ENCODE measurements at regions not wholly inside any gene's neighbourhood (a gene's known extent, or its start where the extent isn't known, plus 50 kb on each side); places are given as distances from the start of the nearest gene placed in this dataset.

DNA sequence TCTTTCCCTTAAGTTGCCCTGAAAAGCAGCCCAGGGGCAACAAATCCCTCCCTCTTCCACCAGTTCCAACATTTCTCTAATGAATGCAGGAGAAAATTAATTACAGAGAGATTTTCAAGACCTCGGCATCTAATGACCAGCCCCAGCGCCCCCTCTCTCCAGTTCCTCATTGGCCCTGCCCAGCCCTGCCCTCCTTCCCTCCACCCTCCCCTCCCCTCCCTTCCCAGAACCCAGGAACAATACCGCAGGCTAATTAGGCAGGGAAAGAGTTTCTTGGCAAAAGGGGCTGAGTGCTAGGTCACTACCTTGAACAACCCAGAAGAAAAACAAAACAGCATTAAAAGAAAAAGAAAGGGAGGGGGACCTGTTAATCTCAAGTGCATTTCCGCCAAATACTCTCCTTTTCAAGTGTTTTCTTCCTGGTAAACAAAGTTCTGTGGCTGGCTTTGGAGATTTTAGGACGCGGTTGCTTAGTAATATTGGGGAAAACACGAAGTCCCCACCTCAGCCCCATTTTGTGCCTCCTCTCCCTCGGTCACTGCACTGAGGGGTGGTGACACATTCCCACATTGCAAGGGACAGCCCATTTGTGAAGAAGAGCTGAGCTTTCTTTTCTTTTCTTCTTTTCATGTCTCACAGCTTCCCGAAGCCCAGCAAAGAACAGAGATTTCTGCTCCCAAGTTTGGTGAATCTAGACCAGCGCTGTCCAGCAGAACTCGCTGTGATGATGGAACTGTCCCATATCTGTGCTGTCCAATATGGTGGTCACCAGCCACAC, 215.4 kb downstream of the SOX9 start:
- ChIA-PET POLR2A (no interaction called here), CTCF (interaction anchor here (4.2 kb wide), 1 partner anchor 203 kb away, joined by 18 read pairs; no protein-coding TSS in a partner anchor)
- H3K4me3 ChIP-seq (ENCODE audit: low read depth, low read length), result no peak overlapping the region
- TF ChIP-seq, protein P1, sequence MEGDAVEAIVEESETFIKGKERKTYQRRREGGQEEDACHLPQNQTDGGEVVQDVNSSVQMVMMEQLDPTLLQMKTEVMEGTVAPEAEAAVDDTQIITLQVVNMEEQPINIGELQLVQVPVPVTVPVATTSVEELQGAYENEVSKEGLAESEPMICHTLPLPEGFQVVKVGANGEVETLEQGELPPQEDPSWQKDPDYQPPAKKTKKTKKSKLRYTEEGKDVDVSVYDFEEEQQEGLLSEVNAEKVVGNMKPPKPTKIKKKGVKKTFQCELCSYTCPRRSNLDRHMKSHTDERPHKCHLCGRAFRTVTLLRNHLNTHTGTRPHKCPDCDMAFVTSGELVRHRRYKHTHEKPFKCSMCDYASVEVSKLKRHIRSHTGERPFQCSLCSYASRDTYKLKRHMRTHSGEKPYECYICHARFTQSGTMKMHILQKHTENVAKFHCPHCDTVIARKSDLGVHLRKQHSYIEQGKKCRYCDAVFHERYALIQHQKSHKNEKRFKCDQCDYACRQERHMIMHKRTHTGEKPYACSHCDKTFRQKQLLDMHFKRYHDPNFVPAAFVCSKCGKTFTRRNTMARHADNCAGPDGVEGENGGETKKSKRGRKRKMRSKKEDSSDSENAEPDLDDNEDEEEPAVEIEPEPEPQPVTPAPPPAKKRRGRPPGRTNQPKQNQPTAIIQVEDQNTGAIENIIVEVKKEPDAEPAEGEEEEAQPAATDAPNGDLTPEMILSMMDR (IDR thresholded peaks at IDR 0.05; ENCODE audit: insufficient read depth, low read length, missing control alignments), result no peak
- no peak for DNase-seq (ENCODE audit: low read depth, low spot score)

DNA sequence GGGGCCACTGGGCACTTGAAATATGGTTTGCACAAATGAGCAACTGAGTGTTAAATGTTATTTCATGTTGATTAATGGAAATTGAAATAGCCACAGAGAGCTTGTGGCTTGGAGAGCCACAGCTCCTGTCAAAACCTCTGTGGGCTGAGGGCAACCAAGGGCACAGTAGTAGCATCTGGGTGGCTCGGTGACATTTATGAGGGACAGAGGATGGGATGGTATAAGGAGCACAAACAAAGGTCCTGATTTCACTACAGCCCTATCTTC, 215.9 kb downstream of the SOX9 start:
- no peak overlapping the region for H3K4me3 ChIP-seq (ENCODE audit: low read depth, low read length)
- ChIA-PET POLR2A (no interaction called here), CTCF (interaction anchor here (4.2 kb wide), 1 partner anchor 203 kb away, joined by 18 read pairs; no protein-coding TSS in a partner anchor)
- no peak for DNase-seq (ENCODE audit: low read depth, low spot score)
- TF ChIP-seq, protein P1 (IDR thresholded peaks at IDR 0.05; ENCODE audit: insufficient read depth, low read length, missing control alignments), result no peak

DNA sequence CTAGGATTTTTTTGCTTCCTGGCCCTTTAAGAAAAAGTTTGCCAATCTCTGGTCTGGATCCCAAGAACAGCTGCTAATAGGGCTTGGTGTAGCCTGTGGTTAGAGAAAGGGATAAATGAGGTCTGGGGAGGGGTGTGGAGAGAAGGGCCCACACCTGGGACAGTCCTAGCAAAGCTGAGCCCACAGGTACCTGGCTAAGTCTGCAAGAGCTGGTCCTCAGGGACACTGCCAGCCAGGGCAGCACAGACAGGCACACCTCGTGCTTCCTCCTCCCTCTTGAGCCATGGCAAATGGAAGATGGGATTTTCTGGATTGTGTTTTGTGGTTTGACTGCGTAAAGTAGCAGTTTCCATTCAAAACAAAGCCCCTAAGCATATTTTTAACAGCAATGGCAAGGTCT, 217.5 kb downstream of the SOX9 start:
- ChIA-PET POLR2A (interaction anchor here (0.7 to 1.5 kb wide), 4 partner anchors 24 to 78 kb away, joined by 3 to 6 read pairs (median 5); no protein-coding TSS in a partner anchor), CTCF (interaction anchor here (0.7 to 4.2 kb wide), 4 partner anchors 164 to 222 kb away, joined by 4 to 23 read pairs (median 11); no protein-coding TSS in a partner anchor)
- no peak for DNase-seq (ENCODE audit: low read depth, low spot score)

DNA sequence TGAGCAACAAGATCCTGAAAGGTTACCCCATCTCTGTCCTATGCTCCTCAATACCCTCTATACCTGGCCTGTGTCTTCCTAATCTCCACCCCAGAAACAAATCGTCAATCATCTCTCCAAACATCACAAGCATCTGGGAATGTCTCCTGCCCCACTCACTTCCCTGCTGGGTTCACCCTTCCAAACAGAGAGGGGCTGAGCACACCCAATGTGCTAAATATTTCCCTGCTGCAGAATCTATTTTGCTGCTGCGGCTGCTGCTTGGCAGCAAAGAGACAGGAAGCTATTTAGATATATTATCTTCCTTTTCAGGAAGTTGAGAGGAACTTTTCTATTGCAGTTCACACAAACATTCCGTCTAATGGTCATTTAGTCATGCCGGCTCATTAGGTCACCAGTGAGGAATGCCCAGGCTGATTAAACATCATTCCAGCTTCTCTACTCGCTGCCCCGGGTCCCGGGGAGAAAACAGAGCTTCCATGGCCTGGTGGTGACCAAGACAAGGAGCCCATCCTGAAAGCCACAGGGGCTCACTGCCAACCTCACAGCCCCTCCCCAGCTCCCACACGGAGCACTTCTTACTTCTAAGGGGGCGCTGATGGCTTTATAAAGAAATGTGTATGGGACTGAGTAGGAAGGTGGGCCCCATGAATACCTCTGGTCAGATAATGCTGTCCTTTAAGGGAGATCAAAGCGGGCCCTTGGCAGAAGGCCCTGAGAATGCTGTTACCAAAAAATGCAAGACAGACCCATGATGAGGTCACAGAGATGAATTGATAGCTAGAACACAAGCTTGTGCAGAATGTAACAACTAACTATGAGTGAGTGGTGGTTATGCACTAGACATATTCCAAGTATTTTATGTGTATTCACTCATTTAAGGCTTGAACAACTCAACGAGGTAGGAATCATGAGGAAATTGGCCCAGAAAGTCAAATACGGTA, 218.3 kb downstream of the SOX9 start:
- DNase-seq (ENCODE audit: low read depth, low spot score), result peak; percentile 83
- no peak overlapping the region; the same call in 1 of the 2 replicates for H3K4me3 ChIP-seq (ENCODE audit: low read depth, low read length)

More for the DNA sequence above, 217.5 kb downstream of the SOX9 start:
- no peak overlapping the region for H3K4me3 ChIP-seq (ENCODE audit: low read depth, low read length)
- TF ChIP-seq, protein P1 (IDR thresholded peaks at IDR 0.05; ENCODE audit: insufficient read depth, low read length, missing control alignments), result no peak

DNA sequence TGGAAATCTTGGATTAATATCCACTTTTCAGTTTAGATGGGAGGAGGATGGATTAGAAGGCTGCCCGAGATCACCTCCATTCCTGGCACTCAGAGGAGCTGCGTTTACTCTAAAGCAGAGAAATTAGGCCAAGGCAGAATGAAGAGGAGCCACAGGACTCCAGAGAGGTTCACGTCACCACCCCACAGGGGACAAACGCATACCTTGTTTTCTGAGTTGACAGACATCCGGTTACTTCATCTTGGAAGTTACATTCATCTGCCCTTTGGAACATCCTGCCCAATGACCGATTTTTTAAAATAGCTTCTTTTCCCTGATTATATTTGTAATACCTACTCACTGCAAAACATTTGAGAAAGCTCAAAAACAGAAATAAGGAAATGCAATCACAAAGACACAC, 220.0 kb downstream of the SOX9 start:
- DNase-seq (ENCODE audit: low read depth, low spot score), result no peak
- no peak overlapping the region for H3K4me3 ChIP-seq (ENCODE audit: low read depth, low read length)
- TF ChIP-seq, protein P1 (IDR thresholded peaks at IDR 0.05; ENCODE audit: insufficient read depth, low read length, missing control alignments), result no peak
- ChIA-PET CTCF (interaction anchor here (4.2 kb wide), 1 partner anchor 199 kb away, joined by 23 read pairs; no protein-coding TSS in a partner anchor), POLR2A (interaction anchor here (1.0 kb wide), 1 partner anchor 18 kb away, joined by 3 read pairs; no protein-coding TSS in a partner anchor)

More for the DNA sequence above, 218.3 kb downstream of the SOX9 start:
- TF ChIP-seq, protein P1 (IDR thresholded peaks at IDR 0.05; ENCODE audit: insufficient read depth, low read length, missing control alignments), result no peak
- ChIA-PET CTCF (interaction anchor here (0.9 to 4.2 kb wide), 3 partner anchors 200 to 221 kb away, joined by 4 to 23 read pairs (median 4); partner anchors contain the start of gene SOX9), POLR2A (interaction anchor here (0.7 to 1.5 kb wide), 10 partner anchors 17 to 218 kb away, joined by 3 to 6 read pairs (median 4); partner anchors contain the start of gene SOX9)
